Adipocyte (in vitro differentiated cells): ENCODE measurements at regions not wholly inside any gene's neighbourhood (a gene's known extent, or its start where the extent isn't known, plus 50 kb on each side); places are given as distances from the start of the nearest gene placed in this dataset.

ENCODE experiments used
- DNase-seq: peaks from one replicate; pipeline ENCODE4 v3.0.0-alpha.2; 2015; ENCODE audit warnings: low read depth
- H3K27me3 ChIP-seq: replicated peaks from 2 replicates; pipeline ENCODE4 v1.7.0; 2013; ENCODE audit warnings: mild to moderate bottlenecking, low read length, moderate library complexity; ENCODE audit not compliant: control insufficient read depth, insufficient read depth
- H3K36me3 ChIP-seq: 2 replicates; pipeline ENCODE4 v1.7.0; 2013; ENCODE audit warnings: low read length, mild to moderate bottlenecking, moderate library complexity; ENCODE audit not compliant: control insufficient read depth, insufficient read depth, severe bottlenecking
- H3K4me1 ChIP-seq: 2 replicates; pipeline ENCODE4 v1.7.0; 2013; ENCODE audit warnings: mild to moderate bottlenecking, low read length, moderate library complexity; ENCODE audit not compliant: control insufficient read depth, insufficient read depth
- H3K4me3 ChIP-seq: 2 replicates; pipeline ENCODE4 v1.7.0; 2013; ENCODE audit warnings: mild to moderate bottlenecking, low read length, moderate library complexity
- H3K9ac ChIP-seq: 2 replicates; pipeline ENCODE4 v1.7.0; 2013; ENCODE audit warnings: mild to moderate bottlenecking, low read length, moderate library complexity
- H3K9me3 ChIP-seq: 2 replicates; pipeline ENCODE4 v1.7.0; 2013; ENCODE audit warnings: mild to moderate bottlenecking, low read length, moderate library complexity; ENCODE audit not compliant: control insufficient read depth

- Histone ChIP-seq H3K36me3 (no peaks in the 10 kb centered on the region), H3K9ac (no peak overlapping the region), H3K9me3 (no peaks in the 10 kb centered on the region), H3K4me1 (no peaks in the 10 kb centered on the region), H3K4me3 (no peak overlapping the region), H3K27me3 (no peaks in the 10 kb centered on the region)
- no peak for DNase-seq
Measured at GRCh38 chr1:4523551-4523950, 130.9 kb upstream of the AJAP1 start.

GRCh38 chr1:4526747-4527146 lies 127.7 kb upstream of the AJAP1 start:
- no peaks in the 10 kb centered on the region for H3K4me1 ChIP-seq
- no peak overlapping the region for H3K4me3 ChIP-seq
- DNase-seq: no peak
- H3K9ac ChIP-seq: no peak overlapping the region
- H3K36me3 ChIP-seq: no peaks in the 10 kb centered on the region
- no peaks in the 10 kb centered on the region for H3K9me3 ChIP-seq
- no peaks in the 10 kb centered on the region for H3K27me3 ChIP-seq

GRCh38 chr1:4527819-4528218 lies 126.6 kb upstream of the AJAP1 start:
- Histone ChIP-seq H3K36me3 (no peaks in the 10 kb centered on the region), H3K9me3 (no peaks in the 10 kb centered on the region), H3K4me3 (no peak overlapping the region), H3K4me1 (no peaks in the 10 kb centered on the region), H3K27me3 (no peaks in the 10 kb centered on the region), H3K9ac (no peak overlapping the region)
- no peak for DNase-seq

- Histone ChIP-seq H3K36me3 (no peaks in the 10 kb centered on the region), H3K4me1 (no peaks in the 10 kb centered on the region), H3K9me3 (no peaks in the 10 kb centered on the region), H3K9ac (no peak overlapping the region), H3K4me3 (no peak overlapping the region), H3K27me3 (no peaks in the 10 kb centered on the region)
- DNase-seq: no peak
Measured at GRCh38 chr1:4528590-4528989, 125.8 kb upstream of the AJAP1 start.

- H3K9me3 ChIP-seq: no peaks in the 10 kb centered on the region
- no peaks in the 10 kb centered on the region for H3K27me3 ChIP-seq
- no peaks in the 10 kb centered on the region for H3K36me3 ChIP-seq
- H3K4me3 ChIP-seq: no peak overlapping the region
- H3K9ac ChIP-seq: no peak overlapping the region
- H3K4me1 ChIP-seq: no peaks in the 10 kb centered on the region
- no peak for DNase-seq
Measured at GRCh38 chr1:4529446-4530165, 124.8 kb upstream of the AJAP1 start.

- Histone ChIP-seq H3K9ac (no peak overlapping the region), H3K9me3 (no peaks in the 10 kb centered on the region), H3K27me3 (no peaks in the 10 kb centered on the region), H3K4me1 (no peaks in the 10 kb centered on the region), H3K36me3 (no peaks in the 10 kb centered on the region), H3K4me3 (no peak overlapping the region)
- DNase-seq: no peak
Measured at GRCh38 chr1:4530166-4530785, 124.1 kb upstream of the AJAP1 start.

GRCh38 chr1:4531842-4532241 lies 122.6 kb upstream of the AJAP1 start:
- H3K27me3 ChIP-seq: no peaks in the 10 kb centered on the region
- H3K36me3 ChIP-seq: no peaks in the 10 kb centered on the region
- H3K9ac ChIP-seq: no peak overlapping the region
- H3K9me3 ChIP-seq: no peaks in the 10 kb centered on the region
- no peaks in the 10 kb centered on the region for H3K4me1 ChIP-seq
- no peak overlapping the region for H3K4me3 ChIP-seq
- no peak for DNase-seq

- DNase-seq: no peak
- no peaks in the 10 kb centered on the region for H3K4me1 ChIP-seq
- H3K9me3 ChIP-seq: no peaks in the 10 kb centered on the region
- no peaks in the 10 kb centered on the region for H3K27me3 ChIP-seq
- H3K9ac ChIP-seq: no peak overlapping the region
- H3K36me3 ChIP-seq: no peaks in the 10 kb centered on the region
- H3K4me3 ChIP-seq: no peak overlapping the region
Measured at GRCh38 chr1:4532656-4533055, 121.8 kb upstream of the AJAP1 start.

GRCh38 chr1:4546911-4547310 lies 107.5 kb upstream of the AJAP1 start:
- no peaks in the 10 kb centered on the region for H3K27me3 ChIP-seq
- no peak for DNase-seq

GRCh38 chr1:4549930-4550329 lies 104.5 kb upstream of the AJAP1 start:
- DNase-seq: no peak
- H3K4me1 ChIP-seq: no peaks in the 10 kb centered on the region
- H3K36me3 ChIP-seq: no peaks in the 10 kb centered on the region
- no peak overlapping the region for H3K4me3 ChIP-seq
- no peaks in the 10 kb centered on the region for H3K27me3 ChIP-seq
- no peaks in the 10 kb centered on the region for H3K9me3 ChIP-seq
- H3K9ac ChIP-seq: no peak overlapping the region

More at GRCh38 chr1:4546911-4547310, 107.5 kb upstream of the AJAP1 start:
- Histone ChIP-seq H3K4me3 (no peak overlapping the region), H3K36me3 (no peaks in the 10 kb centered on the region), H3K9me3 (peaks cover 10% of the 10 kb centered on the region), H3K4me1 (no peaks in the 10 kb centered on the region), H3K9ac (no peak overlapping the region)

GRCh38 chr1:4550941-4551340 lies 103.5 kb upstream of the AJAP1 start:
- no peak for DNase-seq
- no peak overlapping the region for H3K4me3 ChIP-seq
- no peaks in the 10 kb centered on the region for H3K36me3 ChIP-seq
- H3K9ac ChIP-seq: no peak overlapping the region
- H3K4me1 ChIP-seq: no peaks in the 10 kb centered on the region
- no peaks in the 10 kb centered on the region for H3K27me3 ChIP-seq
- no peaks in the 10 kb centered on the region for H3K9me3 ChIP-seq

- Histone ChIP-seq H3K27me3 (no peaks in the 10 kb centered on the region), H3K4me1 (no peaks in the 10 kb centered on the region)
Measured at GRCh38 chr1:4551706-4552105, 102.7 kb upstream of the AJAP1 start.

More at GRCh38 chr1:4551706-4552105, 102.7 kb upstream of the AJAP1 start:
- no peaks in the 10 kb centered on the region for H3K36me3 ChIP-seq
- H3K9me3 ChIP-seq: no peaks in the 10 kb centered on the region
- no peak overlapping the region for H3K4me3 ChIP-seq
- no peak for DNase-seq
- no peak overlapping the region for H3K9ac ChIP-seq
